ENCODE measurements at regions not wholly inside any gene's neighbourhood (a gene's known extent, or its start where the extent isn't known, plus 50 kb on each side); places are given as distances from the start of the nearest gene placed in this dataset.
A peak's percentile ranks its signal among the peaks of the same experiment; 100 is the strongest.

DNA sequence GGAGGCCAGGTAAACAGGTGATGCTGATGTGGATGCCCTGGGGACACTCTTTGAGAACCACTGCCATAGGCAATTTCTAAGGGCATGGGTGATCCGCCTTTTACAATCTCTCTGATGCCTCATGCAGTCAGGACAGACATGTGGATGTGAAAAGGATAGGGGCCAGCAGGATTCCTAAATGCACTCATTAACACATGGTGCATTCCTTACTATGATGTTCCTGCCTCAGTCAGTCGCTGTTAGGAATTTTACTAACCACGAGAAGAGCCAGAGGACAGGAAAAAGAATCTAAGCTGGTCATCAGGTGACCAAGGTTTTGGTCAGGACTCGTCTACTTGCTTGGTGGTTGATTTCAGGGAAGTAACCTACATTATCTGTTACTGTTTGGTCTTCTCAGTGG is 191.0 kb downstream of the ARL4C start:
- Histone ChIP-seq H3K9me3 (ENCODE audit: control insufficient read depth, insufficient read depth, low read depth, low read length) (no peaks in the 10 kb centered on the region), H3K4me2 (ENCODE audit: extremely low read depth, insufficient read depth, low read length) (no peak overlapping the region), H3K27ac (ENCODE audit: insufficient read depth, low read length) (no peak overlapping the region), H3K36me3 (ENCODE audit: control insufficient read depth, insufficient read depth, low read length) (no peaks in the 10 kb centered on the region), H4K20me1 (ENCODE audit: control insufficient read depth, extremely low read depth, insufficient read depth, low read length) (no peaks in the 10 kb centered on the region), H3K79me2 (ENCODE audit: control insufficient read depth, insufficient read depth, low read length) (no peaks in the 10 kb centered on the region), H3K4me3 (replicated peaks in 1 of 4; ENCODE audit: control extremely low read depth in 1 of 4, insufficient read depth in 1 of 4, low read depth in 3 of 4, low read length in 4 of 4) (no peak overlapping the region), H3K4me1 (ENCODE audit: control insufficient read depth, extremely low read depth, insufficient read depth, low read length) (peaks cover 7% of the 10 kb centered on the region), H3K27me3 (ENCODE audit: control insufficient read depth, insufficient read depth, low read length) (no peaks in the 10 kb centered on the region), H3K9ac (ENCODE audit: insufficient read depth, low read length) (no peak overlapping the region), H2AFZ (ENCODE audit: low read length) (no peak overlapping the region)
- DNase-seq (ENCODE audit: low read depth in 2 of 2) = peak in 1 of 2 donors; percentile 84
- TF ChIP-seq, protein P1, sequence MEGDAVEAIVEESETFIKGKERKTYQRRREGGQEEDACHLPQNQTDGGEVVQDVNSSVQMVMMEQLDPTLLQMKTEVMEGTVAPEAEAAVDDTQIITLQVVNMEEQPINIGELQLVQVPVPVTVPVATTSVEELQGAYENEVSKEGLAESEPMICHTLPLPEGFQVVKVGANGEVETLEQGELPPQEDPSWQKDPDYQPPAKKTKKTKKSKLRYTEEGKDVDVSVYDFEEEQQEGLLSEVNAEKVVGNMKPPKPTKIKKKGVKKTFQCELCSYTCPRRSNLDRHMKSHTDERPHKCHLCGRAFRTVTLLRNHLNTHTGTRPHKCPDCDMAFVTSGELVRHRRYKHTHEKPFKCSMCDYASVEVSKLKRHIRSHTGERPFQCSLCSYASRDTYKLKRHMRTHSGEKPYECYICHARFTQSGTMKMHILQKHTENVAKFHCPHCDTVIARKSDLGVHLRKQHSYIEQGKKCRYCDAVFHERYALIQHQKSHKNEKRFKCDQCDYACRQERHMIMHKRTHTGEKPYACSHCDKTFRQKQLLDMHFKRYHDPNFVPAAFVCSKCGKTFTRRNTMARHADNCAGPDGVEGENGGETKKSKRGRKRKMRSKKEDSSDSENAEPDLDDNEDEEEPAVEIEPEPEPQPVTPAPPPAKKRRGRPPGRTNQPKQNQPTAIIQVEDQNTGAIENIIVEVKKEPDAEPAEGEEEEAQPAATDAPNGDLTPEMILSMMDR (conservative IDR thresholded peaks at IDR 0.05 in 1 of 2, IDR thresholded peaks at IDR 0.05 in 1 of 2; ENCODE audit: low read depth in 1 of 2, low read length in 2 of 2) = no peak
- TF ChIP-seq EZH2 (IDR thresholded peaks at IDR 0.05; ENCODE audit: low read length, missing control alignments) = no peak

GRCh38 chr2:234304950-234305349 is 191.9 kb downstream of the ARL4C start:
- Histone ChIP-seq H3K79me2 (ENCODE audit: control insufficient read depth, insufficient read depth, low read length) (no peaks in the 10 kb centered on the region), H3K36me3 (ENCODE audit: control insufficient read depth, insufficient read depth, low read length) (no peaks in the 10 kb centered on the region), H2AFZ (ENCODE audit: low read length) (no peak overlapping the region), H3K27me3 (ENCODE audit: control insufficient read depth, insufficient read depth, low read length) (no peaks in the 10 kb centered on the region), H3K27ac (ENCODE audit: insufficient read depth, low read length) (no peak overlapping the region), H3K4me1 (ENCODE audit: control insufficient read depth, extremely low read depth, insufficient read depth, low read length) (peaks cover 9% of the 10 kb centered on the region), H3K9ac (ENCODE audit: insufficient read depth, low read length) (no peak overlapping the region), H3K9me3 (ENCODE audit: control insufficient read depth, insufficient read depth, low read depth, low read length) (no peaks in the 10 kb centered on the region), H3K4me2 (ENCODE audit: extremely low read depth, insufficient read depth, low read length) (no peak overlapping the region), H4K20me1 (ENCODE audit: control insufficient read depth, extremely low read depth, insufficient read depth, low read length) (no peaks in the 10 kb centered on the region), H3K4me3 (replicated peaks in 1 of 4; ENCODE audit: control extremely low read depth in 1 of 4, insufficient read depth in 1 of 4, low read depth in 3 of 4, low read length in 4 of 4) (no peak overlapping the region)
- no peak for TF ChIP-seq EZH2 (IDR thresholded peaks at IDR 0.05; ENCODE audit: low read length, missing control alignments)
- TF ChIP-seq, protein P1 (conservative IDR thresholded peaks at IDR 0.05 in 1 of 2, IDR thresholded peaks at IDR 0.05 in 1 of 2; ENCODE audit: low read depth in 1 of 2, low read length in 2 of 2) = no peak
- DNase-seq (ENCODE audit: low read depth in 2 of 2) = peak in 1 of 2 donors; percentile 56

DNA sequence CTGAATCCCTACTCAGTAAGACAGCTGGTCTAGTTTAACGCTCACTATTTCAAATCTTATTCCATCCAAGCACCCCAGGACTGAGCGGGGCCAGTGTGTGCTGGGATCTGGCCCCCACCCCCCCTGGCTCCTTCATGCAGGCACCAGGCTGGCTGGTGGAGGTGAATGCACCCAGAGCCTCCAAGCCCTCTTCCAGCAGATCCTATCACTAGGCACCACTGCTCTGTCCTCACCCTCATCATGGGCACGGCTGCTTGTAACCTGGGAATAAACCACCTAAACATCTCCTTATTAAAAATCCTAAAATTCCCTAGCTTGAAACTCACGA is 194.3 kb downstream of the ARL4C start:
- H3K36me3 ChIP-seq (ENCODE audit: control insufficient read depth, insufficient read depth, low read length) = no peaks in the 10 kb centered on the region
- H3K27me3 ChIP-seq (ENCODE audit: control insufficient read depth, insufficient read depth, low read length) = no peaks in the 10 kb centered on the region
- TF ChIP-seq, protein P1 (conservative IDR thresholded peaks at IDR 0.05 in 1 of 2, IDR thresholded peaks at IDR 0.05 in 1 of 2; ENCODE audit: low read depth in 1 of 2, low read length in 2 of 2) = no peak
- no peak for TF ChIP-seq EZH2 (IDR thresholded peaks at IDR 0.05; ENCODE audit: low read length, missing control alignments)
- no peak overlapping the region for H3K4me2 ChIP-seq (ENCODE audit: extremely low read depth, insufficient read depth, low read length)
- no peak overlapping the region for H3K9ac ChIP-seq (ENCODE audit: insufficient read depth, low read length)
- no peak overlapping the region for H2AFZ ChIP-seq (ENCODE audit: low read length)
- no peaks in the 10 kb centered on the region for H3K9me3 ChIP-seq (ENCODE audit: control insufficient read depth, insufficient read depth, low read depth, low read length)
- H4K20me1 ChIP-seq (ENCODE audit: control insufficient read depth, extremely low read depth, insufficient read depth, low read length) = no peaks in the 10 kb centered on the region
- no peaks in the 10 kb centered on the region for H3K79me2 ChIP-seq (ENCODE audit: control insufficient read depth, insufficient read depth, low read length)
- no peak overlapping the region for H3K4me3 ChIP-seq (replicated peaks in 1 of 4; ENCODE audit: control extremely low read depth in 1 of 4, insufficient read depth in 1 of 4, low read depth in 3 of 4, low read length in 4 of 4)
- H3K4me1 ChIP-seq (ENCODE audit: control insufficient read depth, extremely low read depth, insufficient read depth, low read length) = peaks cover 9% of the 10 kb centered on the region
- DNase-seq (ENCODE audit: low read depth in 2 of 2) = no peak
- no peak overlapping the region for H3K27ac ChIP-seq (ENCODE audit: insufficient read depth, low read length)

Data from fibroblast of lung (primary cell).